ENCODE measurements at regions not wholly inside any gene's neighbourhood (a gene's known extent, or its start where the extent isn't known, plus 50 kb on each side); places are given as distances from the start of the nearest gene placed in this dataset.
"Not testable (repeated sequence)": the region's sequence is repeated elsewhere in the genome, so short reads cannot be mapped to it uniquely, and the experiment has no call there.

- Histone ChIP-seq H3K9ac (ENCODE audit: low read depth, low read length) (no peak overlapping the region), H3K4ac (ENCODE audit: low read depth, low read length) (no peak overlapping the region), H3K4me2 (ENCODE audit: low read depth, low read length) (no peak overlapping the region), H3K4me3 (ENCODE audit: insufficient read depth, low read depth, low read length) (no peak overlapping the region), H3K27ac (ENCODE audit: insufficient read depth, low read length) (no peak overlapping the region), H4K8ac (ENCODE audit: low read depth in 2 of 2, low read length in 2 of 2) (no peak overlapping the region), H3K36me3 (ENCODE audit: control insufficient read depth, insufficient read depth, low read length) (no peaks in the 10 kb centered on the region), H3K9me1 (ENCODE audit: insufficient read depth, low read length) (no peaks in the 10 kb centered on the region), H3K23ac (ENCODE audit: low read depth, low read length) (no peak overlapping the region), H3K18ac (ENCODE audit: low read depth, low read length) (no peak overlapping the region), H3K4me1 (ENCODE audit: control insufficient read depth, insufficient read depth, low read length) (no peaks in the 10 kb centered on the region), H2BK5ac (ENCODE audit: low read depth, low read length, poor library complexity, severe bottlenecking) (no peak overlapping the region), H2BK20ac (ENCODE audit: low read depth, low read length) (no peak overlapping the region), H2BK15ac (ENCODE audit: low read depth, low read length) (no peak overlapping the region), H2BK120ac (ENCODE audit: low read depth, low read length) (no peak overlapping the region), H2AK9ac (replicated peaks; ENCODE audit: low read depth, low read length, poor library complexity) (no peak overlapping the region), H4K20me1 (ENCODE audit: insufficient read depth, low read length) (no peaks in the 10 kb centered on the region), H4K5ac (ENCODE audit: low read depth, low read length) (no peak overlapping the region), H2AK5ac (ENCODE audit: low read depth, low read length) (no peak overlapping the region), H4K91ac (ENCODE audit: insufficient read depth, low read depth, low read length) (no peak overlapping the region), H3K79me1 (ENCODE audit: low read depth in 1 of 2, low read length in 2 of 2) (no peaks in the 10 kb centered on the region), H3K9me3 (ENCODE audit: control insufficient read depth, insufficient read depth, low read length) (no peaks in the 10 kb centered on the region), H3K56ac (ENCODE audit: extremely low read depth, insufficient read depth, low read length) (no peak overlapping the region), H3K14ac (replicated peaks; ENCODE audit: low read depth, low read length) (no peak overlapping the region), H2AFZ (replicated peaks; ENCODE audit: low read length, poor library complexity) (no peak overlapping the region), H3K27me3 (ENCODE audit: control insufficient read depth, insufficient read depth, low read length) (peaks cover 12% of the 10 kb centered on the region)
- WGBS, 2 experiments (ENCODE audit: extremely low coverage in 2 of 2, insufficient read length in 1 of 2) = no CpG with 5 or more reads among the region's 3 CpGs
- ChIA-PET CTCF (no interaction called here), POLR2A (ENCODE audit: unreplicated experiment) (no interaction called here)
- BruUV-seq (replicated peaks) = no TSS peak
- ATAC-seq (ENCODE audit: low read depth) = no peak
- in situ Hi-C loops (cut with MboI; ENCODE audit: low sequenced_read_pairs) (loop anchor here (10.0 to 25.0 kb wide), 2 partner anchors 74 to 297 kb away; partner anchors contain the start of gene AQP7), intact Hi-C loops (cut with micrococcal nuclease) (no loop called here), dilution Hi-C loops (cut with HindIII; ENCODE audit: low sequenced_read_pairs, unreplicated experiment) (no loop called here)
- TF ChIP-seq USF2 (IDR thresholded peaks at IDR 0.05; ENCODE audit: low read depth, low read length) = no peak
- DNase-seq = no peak
Measured at GRCh38 chr9:33709269-33709668, 86.1 kb upstream of the PRSS3 start.

GRCh38 chr9:33711418-33711817, 83.9 kb upstream of the PRSS3 start:
- intact Hi-C loops (cut with micrococcal nuclease); H2BK15ac ChIP-seq (ENCODE audit: low read depth, low read length); H2BK5ac ChIP-seq (ENCODE audit: low read depth, low read length, poor library complexity, severe bottlenecking); DNase-seq; H3K18ac ChIP-seq (ENCODE audit: low read depth, low read length); BruUV-seq (replicated peaks); H2AK9ac ChIP-seq (replicated peaks; ENCODE audit: low read depth, low read length, poor library complexity); H4K8ac ChIP-seq (ENCODE audit: low read depth in 2 of 2, low read length in 2 of 2); H3K9me1 ChIP-seq (ENCODE audit: insufficient read depth, low read length); H3K4me1 ChIP-seq (ENCODE audit: control insufficient read depth, insufficient read depth, low read length); H4K5ac ChIP-seq (ENCODE audit: low read depth, low read length); H3K4me3 ChIP-seq (ENCODE audit: insufficient read depth, low read depth, low read length); ATAC-seq (ENCODE audit: low read depth); H3K23ac ChIP-seq (ENCODE audit: low read depth, low read length); H3K4ac ChIP-seq (ENCODE audit: low read depth, low read length); H2BK20ac ChIP-seq (ENCODE audit: low read depth, low read length); H3K27ac ChIP-seq (ENCODE audit: insufficient read depth, low read length); H3K56ac ChIP-seq (ENCODE audit: extremely low read depth, insufficient read depth, low read length); H3K79me1 ChIP-seq (ENCODE audit: low read depth in 1 of 2, low read length in 2 of 2); H3K9me3 ChIP-seq (ENCODE audit: control insufficient read depth, insufficient read depth, low read length); H2AK5ac ChIP-seq (ENCODE audit: low read depth, low read length); H4K91ac ChIP-seq (ENCODE audit: insufficient read depth, low read depth, low read length); H3K27me3 ChIP-seq (ENCODE audit: control insufficient read depth, insufficient read depth, low read length); CTCF ChIA-PET; dilution Hi-C loops (cut with HindIII; ENCODE audit: low sequenced_read_pairs, unreplicated experiment); H2BK120ac ChIP-seq (ENCODE audit: low read depth, low read length); POLR2A ChIA-PET (ENCODE audit: unreplicated experiment); H3K36me3 ChIP-seq (ENCODE audit: control insufficient read depth, insufficient read depth, low read length); H2AFZ ChIP-seq (replicated peaks; ENCODE audit: low read length, poor library complexity); H4K20me1 ChIP-seq (ENCODE audit: insufficient read depth, low read length); H3K9ac ChIP-seq (ENCODE audit: low read depth, low read length); H3K4me2 ChIP-seq (ENCODE audit: low read depth, low read length); H3K14ac ChIP-seq (replicated peaks; ENCODE audit: low read depth, low read length): not testable (repeated sequence)
- in situ Hi-C loops (cut with MboI; ENCODE audit: low sequenced_read_pairs) = loop anchor here (25.0 kb wide), 1 partner anchor 299 kb away; the partner anchor contains the start of gene AQP7
- WGBS, 2 experiments (ENCODE audit: extremely low coverage in 2 of 2, insufficient read length in 1 of 2) = no CpG with 5 or more reads among the region's 1 CpG

Data from IMR-90 (cell line).